PC-9 (cell line): ENCODE measurements at regions not wholly inside any gene's neighbourhood (a gene's known extent, or its start where the extent isn't known, plus 50 kb on each side); places are given as distances from the start of the nearest gene placed in this dataset.

Experiments
- BruUV-seq: library from RNA; stranded (reverse); fragments of 400-500 nt; replicated peaks from 2 replicates; lab custom pipeline; 2021; lab: Mats Ljungman, UMichigan
- CTCF ChIA-PET: fragments of 300-600 bp; sonication (Branson Sonifier 250); formaldehyde crosslinking; loops from one replicate; lab custom pipeline; 2022; ENCODE audit warnings: antibody characterized with exemption; lab: Charles Lee
- POLR2A ChIA-PET: fragments of 300-600 bp; sonication (Branson Sonifier 250); formaldehyde crosslinking; loops from one replicate; lab custom pipeline; 2022; ENCODE audit warnings: antibody characterized with exemption; ENCODE audit not compliant: unreplicated experiment; lab: Charles Lee
- DNase-seq, 2 experiments: peaks; one replicate each; pipeline versions ENCODE4 v3.0.0 to v3.0.0-alpha.2; 2015 to 2022; ENCODE audit warnings: mixed read lengths in 1 of 2
- H2AFZ ChIP-seq: fragments of 200-600 bp; sonication (generic); 2 replicates; pipeline ENCODE4 v1.8.1; 2017; ENCODE audit warnings: antibody characterized with exemption
- H3F3A ChIP-seq: fragments of 200-600 bp; sonication (generic); 2 replicates; pipeline ENCODE4 v1.8.1; 2017; ENCODE audit warnings: antibody characterized with exemption, mild to moderate bottlenecking, low read depth; ENCODE audit not compliant: insufficient read depth
- H3K27ac ChIP-seq: fragments of 200-600 bp; sonication (generic); 2 replicates; pipeline ENCODE4 v1.6.1; 2016; ENCODE audit warnings: mixed run types
- H3K27me3 ChIP-seq: fragments of 200-600 bp; sonication (generic); 2 replicates; pipeline ENCODE4 v1.6.1; 2016; ENCODE audit warnings: low read depth, mixed run types; ENCODE audit not compliant: insufficient read depth
- H3K36me3 ChIP-seq: fragments of 200-600 bp; sonication (generic); 2 replicates; pipeline ENCODE4 v1.6.1; 2016; ENCODE audit warnings: low read depth, mixed run types
- H3K4me1 ChIP-seq: fragments of 200-600 bp; sonication (generic); replicated peaks from 2 replicates; pipeline ENCODE4 v1.6.1; 2016; ENCODE audit warnings: mixed run types; ENCODE audit not compliant: insufficient read depth
- H3K4me2 ChIP-seq: fragments of 200-600 bp; sonication (generic); 2 replicates; pipeline ENCODE4 v1.6.1; 2017; ENCODE audit warnings: mixed run types
- H3K4me3 ChIP-seq: fragments of 200-600 bp; sonication (generic); 2 replicates; pipeline ENCODE4 v1.6.1; 2016; ENCODE audit warnings: mixed run types
- H3K79me2 ChIP-seq: fragments of 200-600 bp; sonication (generic); 2 replicates; pipeline ENCODE4 v1.6.1; 2017; ENCODE audit warnings: low read depth, mixed run types
- H3K9me2 ChIP-seq: fragments of 200-600 bp; sonication (generic); 2 replicates; pipeline ENCODE4 v1.8.1; 2017; ENCODE audit warnings: mild to moderate bottlenecking; ENCODE audit not compliant: insufficient read depth
- H3K9me3 ChIP-seq: fragments of 200-600 bp; sonication (generic); 2 replicates; pipeline ENCODE4 v1.8.1; 2016; ENCODE audit warnings: low read depth; ENCODE audit not compliant: insufficient read depth
- H4K20me1 ChIP-seq: fragments of 200-600 bp; sonication (generic); 2 replicates; pipeline ENCODE4 v1.8.1; 2017; ENCODE audit not compliant: insufficient read depth
- EZH2 ChIP-seq: fragments of 200-600 bp; sonication (generic); IDR thresholded peaks from 2 replicates; pipeline ENCODE4 v1.8.0; 2017; ENCODE audit warnings: antibody characterized with exemption, low read depth
- intact Hi-C: fragments of 100-400 bp; cut with micrococcal nuclease; formaldehyde crosslinking; loops from one replicate; pipeline ENCODE4 v1.10.0; 2022; ENCODE audit not compliant: unreplicated experiment
- TF ChIP-seq, protein P1 (sequence below): fragments of 200-600 bp; sonication (generic); conservative IDR thresholded peaks from 2 replicates; pipeline ENCODE4 v1.6.1; 2017; ENCODE audit warnings: mixed run types, antibody characterized with exemption, mild to moderate bottlenecking, moderate library complexity

DNA sequence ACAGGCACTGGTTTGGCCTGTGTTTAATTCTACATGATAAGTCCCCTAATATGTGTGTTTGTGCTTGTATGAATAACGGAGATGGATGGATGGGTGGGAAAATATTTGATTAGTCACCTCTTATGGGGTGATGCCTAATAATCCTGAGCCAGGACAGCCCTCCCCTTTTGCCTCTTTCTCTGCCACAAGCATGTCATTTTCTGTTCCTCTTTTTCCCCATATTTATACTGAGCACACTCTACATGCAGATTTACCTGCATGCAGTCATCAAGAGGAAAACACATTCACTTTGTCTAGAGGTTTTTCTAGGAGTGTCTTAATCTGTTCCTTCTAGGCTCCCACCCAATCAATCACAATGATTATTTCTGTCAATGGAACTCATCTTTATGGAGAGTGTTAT lies 111.6 kb upstream of the TBX20 start:
- no peaks in the 10 kb centered on the region for H4K20me1 ChIP-seq
- H3K4me2 ChIP-seq = no peak overlapping the region
- no peaks in the 10 kb centered on the region for H3K9me2 ChIP-seq
- no peaks in the 10 kb centered on the region for H3K79me2 ChIP-seq
- no peak overlapping the region for H3K4me3 ChIP-seq
- no peaks in the 10 kb centered on the region for H3K36me3 ChIP-seq
- intact Hi-C loops = no loop called here
- 0 out of 2 replicates have a peak, but pooled peaks cover 4% of the 10 kb centered on the region for H3K4me1 ChIP-seq
- H3K27ac ChIP-seq = no peak overlapping the region
- no TSS peak for BruUV-seq
- H3F3A ChIP-seq = no peaks in the 10 kb centered on the region
- CTCF ChIA-PET = no interaction called here
- DNase-seq = no peak
- H3K9me3 ChIP-seq = no peaks in the 10 kb centered on the region
- no peak overlapping the region for H2AFZ ChIP-seq
- TF ChIP-seq EZH2 = no peak
- TF ChIP-seq, protein P1, sequence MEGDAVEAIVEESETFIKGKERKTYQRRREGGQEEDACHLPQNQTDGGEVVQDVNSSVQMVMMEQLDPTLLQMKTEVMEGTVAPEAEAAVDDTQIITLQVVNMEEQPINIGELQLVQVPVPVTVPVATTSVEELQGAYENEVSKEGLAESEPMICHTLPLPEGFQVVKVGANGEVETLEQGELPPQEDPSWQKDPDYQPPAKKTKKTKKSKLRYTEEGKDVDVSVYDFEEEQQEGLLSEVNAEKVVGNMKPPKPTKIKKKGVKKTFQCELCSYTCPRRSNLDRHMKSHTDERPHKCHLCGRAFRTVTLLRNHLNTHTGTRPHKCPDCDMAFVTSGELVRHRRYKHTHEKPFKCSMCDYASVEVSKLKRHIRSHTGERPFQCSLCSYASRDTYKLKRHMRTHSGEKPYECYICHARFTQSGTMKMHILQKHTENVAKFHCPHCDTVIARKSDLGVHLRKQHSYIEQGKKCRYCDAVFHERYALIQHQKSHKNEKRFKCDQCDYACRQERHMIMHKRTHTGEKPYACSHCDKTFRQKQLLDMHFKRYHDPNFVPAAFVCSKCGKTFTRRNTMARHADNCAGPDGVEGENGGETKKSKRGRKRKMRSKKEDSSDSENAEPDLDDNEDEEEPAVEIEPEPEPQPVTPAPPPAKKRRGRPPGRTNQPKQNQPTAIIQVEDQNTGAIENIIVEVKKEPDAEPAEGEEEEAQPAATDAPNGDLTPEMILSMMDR = no peak
- no peaks in the 10 kb centered on the region for H3K27me3 ChIP-seq
- POLR2A ChIA-PET = interaction anchor here (0.6 kb wide), 1 partner anchor 480 kb away, joined by 10 read pairs; no protein-coding TSS in a partner anchor

DNA sequence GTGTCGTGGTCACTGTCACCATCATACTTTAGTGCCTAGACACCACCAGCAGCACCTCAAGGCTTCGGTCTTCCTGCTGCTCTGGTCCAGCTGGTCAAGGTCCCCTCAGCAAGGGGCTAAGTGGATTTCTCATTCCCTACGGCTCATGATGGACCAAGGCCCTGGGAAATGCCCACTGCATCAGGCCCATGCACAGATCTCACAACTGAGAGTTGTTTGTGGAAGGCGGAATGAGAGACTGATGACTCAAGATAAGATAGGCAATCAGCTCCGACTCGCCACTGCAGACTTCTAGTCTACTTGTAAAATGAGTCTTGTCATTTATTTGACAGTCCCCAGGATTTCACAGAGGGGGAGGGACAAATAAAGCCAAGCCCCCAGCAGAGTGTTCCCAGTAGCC lies 108.4 kb upstream of the TBX20 start:
- H3K4me1 ChIP-seq = 0 out of 2 replicates have a peak, but pooled peaks cover 4% of the 10 kb centered on the region
- TF ChIP-seq, protein P1 = no peak
- no peak for TF ChIP-seq EZH2
- no peak overlapping the region for H3K27ac ChIP-seq
- H2AFZ ChIP-seq = no peak overlapping the region
- H3F3A ChIP-seq = no peaks in the 10 kb centered on the region; the same call in 1 of the 2 replicates
- intact Hi-C loops = no loop called here
- no peaks in the 10 kb centered on the region for H4K20me1 ChIP-seq
- POLR2A ChIA-PET = no interaction called here
- H3K9me2 ChIP-seq = no peaks in the 10 kb centered on the region
- no peaks in the 10 kb centered on the region for H3K79me2 ChIP-seq
- H3K4me3 ChIP-seq = no peak overlapping the region
- no peaks in the 10 kb centered on the region for H3K27me3 ChIP-seq
- no peaks in the 10 kb centered on the region for H3K36me3 ChIP-seq
- no peak overlapping the region for H3K4me2 ChIP-seq
- CTCF ChIA-PET = no interaction called here
- no TSS peak for BruUV-seq
- no peak for DNase-seq
- H3K9me3 ChIP-seq = no peaks in the 10 kb centered on the region

DNA sequence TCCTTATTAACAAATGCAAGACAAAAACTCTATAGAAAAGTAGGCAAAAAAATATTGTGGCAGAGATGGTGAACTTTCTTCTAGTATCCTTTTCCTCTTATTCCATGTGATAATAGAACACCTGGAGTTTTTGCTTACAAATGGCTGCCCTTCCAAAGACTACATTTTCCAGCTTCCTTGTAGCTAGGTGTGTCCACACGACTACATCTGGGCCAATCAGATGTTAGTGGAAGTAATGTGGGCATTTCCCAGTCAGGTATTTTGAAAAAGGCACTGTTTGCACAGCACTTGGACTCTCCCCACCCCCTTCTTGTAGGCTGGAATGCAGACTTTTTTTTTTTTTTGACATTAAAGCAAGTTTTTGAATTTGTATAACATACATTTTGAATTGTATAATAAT lies 105.5 kb upstream of the TBX20 start:
- no peak overlapping the region for H3K4me3 ChIP-seq
- DNase-seq = no peak
- TF ChIP-seq EZH2 = no peak
- TF ChIP-seq, protein P1 = no peak
- H3F3A ChIP-seq = no peaks in the 10 kb centered on the region; the same call in 1 of the 2 replicates
- no peak overlapping the region; the same call in 1 of the 2 replicates for H2AFZ ChIP-seq
- no peaks in the 10 kb centered on the region for H3K4me1 ChIP-seq
- intact Hi-C loops = no loop called here
- no peaks in the 10 kb centered on the region for H3K9me2 ChIP-seq
- BruUV-seq = no TSS peak
- H3K27ac ChIP-seq = no peak overlapping the region
- no peak overlapping the region for H3K4me2 ChIP-seq
- H3K79me2 ChIP-seq = no peaks in the 10 kb centered on the region
- POLR2A ChIA-PET = no interaction called here
- H4K20me1 ChIP-seq = no peaks in the 10 kb centered on the region
- CTCF ChIA-PET = no interaction called here
- H3K9me3 ChIP-seq = no peaks in the 10 kb centered on the region
- H3K36me3 ChIP-seq = no peaks in the 10 kb centered on the region
- H3K27me3 ChIP-seq = no peaks in the 10 kb centered on the region
